Right lobe of liver (tissue), 6 donors: ENCODE measurements at regions not wholly inside any gene's neighbourhood (a gene's known extent, or its start where the extent isn't known, plus 50 kb on each side); places are given as distances from the start of the nearest gene placed in this dataset.

Experiments
- ATAC-seq, 4 donors: fragments of 200-7000 bp; cut with Tn5 transposase; one replicate each; pipeline ENCODE4 v1.9.1; 2020; ENCODE audit warnings: mild to moderate bottlenecking in 4 of 4, moderate library complexity in 4 of 4
- DNase-seq, 3 donors: peaks; one replicate each; pipeline ENCODE4 v3.0.0-alpha.2; 2020
- H3K27ac ChIP-seq, 3 donors: fragments of 200-600 bp; one replicate each; pipeline ENCODE4 v1.8.0; 2022
- H3K27me3 ChIP-seq, 2 donors: fragments of 200-600 bp; one replicate each; pipeline ENCODE4 v1.8.0; 2022
- H3K36me3 ChIP-seq, 4 donors: fragments of 200-600 bp; sonication (generic) in 1 of 4; one replicate each; pipeline versions ENCODE4 v1.5.1 to v1.8.0; 2017 to 2022; ENCODE audit warnings: control low read depth in 1 of 4
- H3K4me1 ChIP-seq, 4 donors: fragments of 200-600 bp; sonication (generic) in 1 of 4; one replicate each; pipeline versions ENCODE4 v1.5.1 to v1.8.0; 2017 to 2022; ENCODE audit warnings: control low read depth in 1 of 4
- H3K4me3 ChIP-seq, 3 donors: fragments of 200-600 bp; one replicate each; pipeline ENCODE4 v1.8.0; 2022
- H3K9me3 ChIP-seq, 4 donors: fragments of 200-600 bp; sonication (generic) in 1 of 4; one replicate each; pipeline versions ENCODE4 v1.5.1 to v1.8.0; 2017 to 2022; ENCODE audit warnings: control low read depth in 1 of 4
- POLR2A ChIP-seq: fragments of 450-650 bp; IDR thresholded peaks from one replicate; pipeline ENCODE4 v1.6.1; 2017; ENCODE audit warnings: antibody characterized with exemption, mild to moderate bottlenecking
- WGBS: methylation state at CpG from one replicate; pipeline ENCODE4 v1.1.6; 2018; ENCODE audit warnings: low coverage, low lambda C conversion rate; ENCODE audit not compliant: insufficient coverage; ENCODE audit errors: missing lambda C conversion rate; 5-methylcytosine and 5-hydroxymethylcytosine counted together
- intact Hi-C, 2 donors: fragments of 100-400 bp; cut with DNase I; formaldehyde crosslinking; loops; one replicate each; pipeline versions ENCODE4 v1.11.2 to v1.14.1; 2022
- TF ChIP-seq, protein P1 (sequence below), 4 donors: fragments of 200-600 bp in 3 of 4; fragments of 450-650 bp in 1 of 4; IDR thresholded peaks; one replicate each; pipeline versions ENCODE4 v1.5.1 to v1.8.0; 2016 to 2022; ENCODE audit warnings: antibody characterized with exemption in 4 of 4, mild to moderate bottlenecking in 2 of 4
- donor health status: DM: no; HTN: yes; CAD: no.
- donor health status: DM: no; HTN: no; CAD: no.
- donor health status: DM: no; HTN: no; CAD: no.
- donor health status: DM: no; HTN: yes; CAD: no.
- donor health status: DM: no; HTN: yes; CAD: no.

- ATAC-seq (no peak), DNase-seq (no peak)
- 39% methylated on average over 4 of the region's 4 CpGs for WGBS
These were observed 341.0 kb downstream of the MEIS1 start for GRCh38 chr2:66775730-66776422.

DNA sequence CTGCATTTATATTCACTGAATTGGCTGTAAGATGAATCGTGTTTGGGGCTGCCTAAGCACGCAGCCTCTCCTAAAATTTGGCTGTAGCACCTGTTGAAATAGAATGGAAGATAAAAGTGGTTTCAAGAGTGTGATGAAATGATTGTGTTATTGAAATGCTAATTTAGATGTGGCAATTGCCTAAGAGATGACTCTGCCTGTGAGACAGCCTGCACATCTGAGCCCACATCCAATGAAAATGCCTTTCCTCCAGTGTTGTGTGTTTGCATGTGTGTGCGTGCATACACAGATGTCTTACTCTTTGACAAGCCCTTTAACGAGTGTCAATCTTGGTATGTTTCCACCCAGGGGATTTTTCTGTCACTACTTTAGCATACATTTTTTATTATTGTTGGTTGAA is 346.9 kb downstream of the MEIS1 start:
- ATAC-seq (no peak), DNase-seq (no peak)
- Histone ChIP-seq H3K4me1 (no peaks in the 10 kb centered on the region), H3K9me3 (no peaks in the 10 kb centered on the region), H3K27me3 (no peaks in the 10 kb centered on the region), H3K27ac (no peak overlapping the region), H3K36me3 (no peaks in the 10 kb centered on the region), H3K4me3 (no peak overlapping the region)
- TF ChIP-seq, protein P1, sequence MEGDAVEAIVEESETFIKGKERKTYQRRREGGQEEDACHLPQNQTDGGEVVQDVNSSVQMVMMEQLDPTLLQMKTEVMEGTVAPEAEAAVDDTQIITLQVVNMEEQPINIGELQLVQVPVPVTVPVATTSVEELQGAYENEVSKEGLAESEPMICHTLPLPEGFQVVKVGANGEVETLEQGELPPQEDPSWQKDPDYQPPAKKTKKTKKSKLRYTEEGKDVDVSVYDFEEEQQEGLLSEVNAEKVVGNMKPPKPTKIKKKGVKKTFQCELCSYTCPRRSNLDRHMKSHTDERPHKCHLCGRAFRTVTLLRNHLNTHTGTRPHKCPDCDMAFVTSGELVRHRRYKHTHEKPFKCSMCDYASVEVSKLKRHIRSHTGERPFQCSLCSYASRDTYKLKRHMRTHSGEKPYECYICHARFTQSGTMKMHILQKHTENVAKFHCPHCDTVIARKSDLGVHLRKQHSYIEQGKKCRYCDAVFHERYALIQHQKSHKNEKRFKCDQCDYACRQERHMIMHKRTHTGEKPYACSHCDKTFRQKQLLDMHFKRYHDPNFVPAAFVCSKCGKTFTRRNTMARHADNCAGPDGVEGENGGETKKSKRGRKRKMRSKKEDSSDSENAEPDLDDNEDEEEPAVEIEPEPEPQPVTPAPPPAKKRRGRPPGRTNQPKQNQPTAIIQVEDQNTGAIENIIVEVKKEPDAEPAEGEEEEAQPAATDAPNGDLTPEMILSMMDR (IDR thresholded peaks at IDR 0.05), result no peak
- TF ChIP-seq POLR2A, result no peak
- intact Hi-C loops, result no loop called here
- WGBS, result 71% methylated on average over 4 of the region's 4 CpGs

More at GRCh38 chr2:66775730-66776422, 341.0 kb downstream of the MEIS1 start:
- Histone ChIP-seq H3K27me3 (no peaks in the 10 kb centered on the region), H3K9me3 (no peaks in the 10 kb centered on the region), H3K4me1 (no peaks in the 10 kb centered on the region), H3K4me3 (no peak overlapping the region), H3K36me3 (no peaks in the 10 kb centered on the region), H3K27ac (no peak overlapping the region)
- intact Hi-C loops, result no loop called here
- TF ChIP-seq, protein P1 (IDR thresholded peaks at IDR 0.05), result no peak
- no peak for TF ChIP-seq POLR2A

DNA sequence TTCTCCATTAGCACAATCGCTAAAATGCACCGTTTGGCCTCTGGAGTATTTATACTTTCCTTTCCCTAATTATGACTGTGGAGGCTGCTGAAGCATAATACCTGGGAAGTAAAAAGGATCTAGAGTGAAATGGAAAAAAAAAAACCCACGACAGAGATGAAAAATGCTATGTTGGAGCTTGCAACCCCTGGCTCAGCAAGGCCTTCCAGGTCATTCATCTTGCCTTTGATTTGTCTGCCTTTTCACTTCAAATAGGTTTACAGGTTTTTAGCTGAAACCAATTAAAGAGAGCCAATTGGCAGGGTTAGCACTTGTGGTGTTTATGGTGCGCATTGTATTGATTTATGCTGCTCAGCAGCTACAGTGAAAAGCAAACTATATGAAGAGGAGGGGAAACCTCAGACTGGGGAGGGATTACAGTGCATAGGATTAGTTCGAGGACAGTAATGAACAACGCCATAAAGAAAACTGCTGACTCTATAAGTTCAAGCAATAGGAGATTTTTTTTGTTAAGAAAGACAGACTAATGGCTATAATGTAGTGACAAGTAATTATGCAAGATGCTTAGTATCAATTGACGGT is 347.9 kb downstream of the MEIS1 start:
- Histone ChIP-seq H3K4me1 (no peaks in the 10 kb centered on the region), H3K27ac (no peak overlapping the region), H3K9me3 (no peaks in the 10 kb centered on the region), H3K36me3 (no peaks in the 10 kb centered on the region), H3K4me3 (no peak overlapping the region), H3K27me3 (no peaks in the 10 kb centered on the region)
- DNase-seq (no peak), ATAC-seq (no peak)
- intact Hi-C loops, result no loop called here
- WGBS, result 66% methylated on average over 7 of the region's 7 CpGs
- TF ChIP-seq, protein P1 (IDR thresholded peaks at IDR 0.05), result no peak
- TF ChIP-seq POLR2A, result no peak

DNA sequence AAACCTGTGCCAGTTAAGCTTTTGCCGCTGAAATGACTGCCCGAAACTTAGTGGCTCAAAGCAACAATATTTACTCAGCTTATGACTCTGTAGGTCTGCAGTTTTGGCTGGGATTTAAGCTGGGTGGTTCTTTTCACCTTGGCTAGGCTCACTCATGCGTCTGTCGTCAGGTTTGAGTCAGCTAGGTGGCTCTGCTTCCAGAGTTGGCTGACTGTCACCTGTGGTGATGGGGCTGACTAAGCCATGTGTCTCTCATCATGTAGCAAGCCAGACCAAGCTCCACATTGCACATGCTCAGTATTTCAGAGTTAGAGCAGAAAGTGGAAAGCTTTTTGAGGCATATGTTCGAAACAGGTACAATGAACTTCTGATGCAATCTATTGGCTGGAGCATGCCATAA is 354.8 kb downstream of the MEIS1 start:
- Histone ChIP-seq H3K36me3 (no peaks in the 10 kb centered on the region), H3K27ac (no peak overlapping the region), H3K4me1 (no peaks in the 10 kb centered on the region), H3K27me3 (no peaks in the 10 kb centered on the region), H3K4me3 (no peak overlapping the region), H3K9me3 (no peaks in the 10 kb centered on the region)
- WGBS, result 90% methylated on average over 5 of the region's 5 CpGs
- intact Hi-C loops, result no loop called here
- no peak for TF ChIP-seq POLR2A
- DNase-seq (no peak), ATAC-seq (no peak)

GRCh38 chr2:66790651-66791181 is 355.8 kb downstream of the MEIS1 start:
- Histone ChIP-seq H3K4me3 (no peak overlapping the region), H3K9me3 (no peaks in the 10 kb centered on the region), H3K4me1 (no peaks in the 10 kb centered on the region), H3K36me3 (no peaks in the 10 kb centered on the region), H3K27ac (no peak overlapping the region), H3K27me3 (no peaks in the 10 kb centered on the region)
- DNase-seq, result no peak
- 56% methylated on average over 1 of the region's 1 CpG for WGBS
- TF ChIP-seq, protein P1 (IDR thresholded peaks at IDR 0.05), result no peak
- TF ChIP-seq POLR2A, result no peak
- peak in 1 of 4 donors; percentile 14 for ATAC-seq
- intact Hi-C loops, result no loop called here
